IMR-90 (cell line): ENCODE measurements at regions not wholly inside any gene's neighbourhood (a gene's known extent, or its start where the extent isn't known, plus 50 kb on each side); places are given as distances from the start of the nearest gene placed in this dataset.

Experiments used
- ATAC-seq: fragments of 200-7000 bp; cut with Tn5 transposase; 2 replicates; pipeline ENCODE4 v1.9.1; 2020; ENCODE audit warnings: low read depth, mild to moderate bottlenecking, moderate library complexity
- BruUV-seq: library from RNA; stranded (reverse); fragments of 400-500 nt; replicated peaks from 2 replicates; lab custom pipeline; 2021; lab: Mats Ljungman, UMichigan
- CTCF ChIA-PET: fragments of 300-600 bp; formaldehyde crosslinking; extraction: SDS; loops from one replicate; lab custom pipeline; 2021; ENCODE audit warnings: antibody characterized with exemption; lab: Yijun Ruan, JAX
- POLR2A ChIA-PET: fragments of 300-600 bp; sonication (Branson Sonifier 250); formaldehyde crosslinking; loops from one replicate; lab custom pipeline; 2022; ENCODE audit warnings: antibody characterized with exemption; ENCODE audit not compliant: unreplicated experiment; lab: Charles Lee
- DNase-seq: peaks from one replicate; pipeline ENCODE4 v3.0.0; 2013
- H2AFZ ChIP-seq: replicated peaks from 2 replicates; pipeline ENCODE3; 2013; ENCODE audit warnings: low read length, mild to moderate bottlenecking; ENCODE audit not compliant: poor library complexity
- H2AK5ac ChIP-seq: 2 replicates; pipeline ENCODE4 v1.6.1; 2013; ENCODE audit warnings: low read depth, low read length, inconsistent platforms
- H2AK9ac ChIP-seq: replicated peaks from 2 replicates; pipeline ENCODE3; 2013; ENCODE audit warnings: mild to moderate bottlenecking, low read depth, low read length, moderate library complexity; ENCODE audit not compliant: poor library complexity
- H2BK120ac ChIP-seq: 2 replicates; pipeline ENCODE4 v1.6.1; 2013; ENCODE audit warnings: low read depth, low read length, inconsistent platforms
- H2BK15ac ChIP-seq: 3 replicates; pipeline ENCODE4 v1.6.1; 2013; ENCODE audit warnings: low read depth, low read length, inconsistent platforms
- H2BK20ac ChIP-seq: 2 replicates; pipeline ENCODE4 v1.6.1; 2013; ENCODE audit warnings: low read depth, mild to moderate bottlenecking, inconsistent platforms, low read length, moderate library complexity
- H2BK5ac ChIP-seq: 2 replicates; pipeline ENCODE4 v1.6.1; 2013; ENCODE audit warnings: mild to moderate bottlenecking, low read depth, low read length, inconsistent platforms; ENCODE audit not compliant: poor library complexity, severe bottlenecking
- H3K14ac ChIP-seq: replicated peaks from 2 replicates; pipeline ENCODE4 v1.6.1; 2013; ENCODE audit warnings: low read depth, low read length, inconsistent platforms
- H3K18ac ChIP-seq: 2 replicates; pipeline ENCODE4 v1.6.1; 2013; ENCODE audit warnings: low read depth, low read length, control low read depth
- H3K23ac ChIP-seq: 2 replicates; pipeline ENCODE4 v1.6.1; 2013; ENCODE audit warnings: low read depth, low read length, inconsistent platforms
- H3K27ac ChIP-seq: 2 replicates; pipeline ENCODE4 v1.5.1; 2013; ENCODE audit warnings: mild to moderate bottlenecking, control low read depth, low read length; ENCODE audit not compliant: insufficient read depth
- H3K27me3 ChIP-seq: 2 replicates; pipeline ENCODE4 v1.6.1; 2013; ENCODE audit warnings: low read length; ENCODE audit not compliant: control insufficient read depth, insufficient read depth
- H3K36me3 ChIP-seq: 2 replicates; pipeline ENCODE4 v1.6.1; 2013; ENCODE audit warnings: low read length, mixed read lengths; ENCODE audit not compliant: control insufficient read depth, insufficient read depth
- H3K4ac ChIP-seq: 2 replicates; pipeline ENCODE4 v1.6.1; 2013; ENCODE audit warnings: low read depth, low read length, inconsistent platforms
- H3K4me1 ChIP-seq: 2 replicates; pipeline ENCODE4 v1.6.1; 2013; ENCODE audit warnings: low read length, mixed read lengths; ENCODE audit not compliant: control insufficient read depth, insufficient read depth
- H3K4me2 ChIP-seq: 2 replicates; pipeline ENCODE4 v1.6.1; 2013; ENCODE audit warnings: low read depth, mild to moderate bottlenecking, control low read depth, low read length, moderate library complexity
- H3K4me3 ChIP-seq: 2 replicates; pipeline ENCODE4 v1.5.1; 2013; ENCODE audit warnings: low read depth, mild to moderate bottlenecking, control low read depth, low read length, moderate library complexity; ENCODE audit not compliant: insufficient read depth
- H3K56ac ChIP-seq: 2 replicates; pipeline ENCODE4 v1.6.1; 2013; ENCODE audit warnings: low read length, inconsistent platforms; ENCODE audit not compliant: insufficient read depth; ENCODE audit errors: extremely low read depth
- H3K79me1 ChIP-seq, 2 experiments: 2 replicates each; pipeline ENCODE4 v1.6.1; 2013; ENCODE audit warnings: low read length in 2 of 2, inconsistent platforms in 1 of 2, low read depth in 1 of 2
- H3K9ac ChIP-seq: 2 replicates; pipeline ENCODE4 v1.6.1; 2013; ENCODE audit warnings: low read depth, low read length, control low read depth
- H3K9me1 ChIP-seq: 2 replicates; pipeline ENCODE4 v1.6.1; 2013; ENCODE audit warnings: low read length, inconsistent platforms; ENCODE audit not compliant: insufficient read depth
- H3K9me3 ChIP-seq: 2 replicates; pipeline ENCODE4 v1.6.1; 2013; ENCODE audit warnings: low read length; ENCODE audit not compliant: control insufficient read depth, insufficient read depth
- H4K20me1 ChIP-seq: 2 replicates; pipeline ENCODE4 v1.6.1; 2013; ENCODE audit warnings: low read length, inconsistent platforms; ENCODE audit not compliant: insufficient read depth
- H4K5ac ChIP-seq: 2 replicates; pipeline ENCODE4 v1.6.1; 2013; ENCODE audit warnings: mild to moderate bottlenecking, low read depth, low read length, control low read depth
- H4K8ac ChIP-seq, 2 experiments: 2 replicates each; pipeline ENCODE4 v1.6.1; 2013; ENCODE audit warnings: low read depth in 2 of 2, low read length in 2 of 2, control low read depth in 1 of 2, inconsistent platforms in 1 of 2
- H4K91ac ChIP-seq: 2 replicates; pipeline ENCODE4 v1.6.1; 2013; ENCODE audit warnings: low read depth, low read length, inconsistent platforms; ENCODE audit not compliant: insufficient read depth
- BHLHE40 ChIP-seq: fragments of 150-350 bp; IDR thresholded peaks from 2 replicates; pipeline ENCODE4 v1.6.1; 2016; ENCODE audit warnings: mild to moderate bottlenecking, low read depth, low read length
- CEBPB ChIP-seq: IDR thresholded peaks from 2 replicates; pipeline ENCODE4 v1.6.1; 2012; ENCODE audit warnings: low read depth, low read length, improper control_type of control experiment
- CHD1 ChIP-seq: IDR thresholded peaks from 2 replicates; pipeline ENCODE4 v1.6.1; 2012; ENCODE audit warnings: low read depth, low read length, improper control_type of control experiment
- FOS ChIP-seq: fragments of 150-350 bp; IDR thresholded peaks from 2 replicates; pipeline ENCODE4 v1.6.1; 2016; ENCODE audit warnings: low read depth, low read length
- MAFK ChIP-seq: IDR thresholded peaks from 2 replicates; pipeline ENCODE4 v1.6.1; 2012; ENCODE audit warnings: low read depth, low read length, improper control_type of control experiment
- MAZ ChIP-seq: IDR thresholded peaks from 2 replicates; pipeline ENCODE4 v1.6.1; 2012; ENCODE audit warnings: low read depth, mild to moderate bottlenecking, low read length, improper control_type of control experiment, moderate library complexity, borderline replicate concordance
- MXI1 ChIP-seq: IDR thresholded peaks from 2 replicates; pipeline ENCODE4 v1.6.1; 2012; ENCODE audit warnings: low read depth, mild to moderate bottlenecking, low read length, moderate library complexity, borderline replicate concordance
- NFE2L2 ChIP-seq: fragments of 150-350 bp; IDR thresholded peaks from 2 replicates; pipeline ENCODE4 v1.6.1; 2016; ENCODE audit warnings: low read depth, mild to moderate bottlenecking, low read length
- POLR2A ChIP-seq: IDR thresholded peaks from 2 replicates; pipeline ENCODE4 v1.6.1; 2012; ENCODE audit warnings: mild to moderate bottlenecking, low read depth, low read length
- RAD21 ChIP-seq: IDR thresholded peaks from 2 replicates; pipeline ENCODE4 v1.6.1; 2012; ENCODE audit warnings: low read length, improper control_type of control experiment
- RCOR1 ChIP-seq: IDR thresholded peaks from 2 replicates; pipeline ENCODE4 v1.6.1; 2012; ENCODE audit warnings: mild to moderate bottlenecking, low read length, improper control_type of control experiment; ENCODE audit not compliant: insufficient replicate concordance
- SMC3 ChIP-seq: fragments of 150-350 bp; IDR thresholded peaks from 2 replicates; pipeline ENCODE4 v1.6.1; 2016; ENCODE audit warnings: low read depth, mild to moderate bottlenecking, antibody characterized with exemption, low read length, moderate library complexity
- WGBS, 2 experiments: methylation state at CpG; one replicate each; pipeline versions ENCODE4 v1.1.5 to v1.1.7; 2013; ENCODE audit warnings: missing lambda C conversion rate in 2 of 2; ENCODE audit not compliant: insufficient read length in 1 of 2; ENCODE audit errors: extremely low coverage in 2 of 2; 5-methylcytosine and 5-hydroxymethylcytosine counted together
- dilution Hi-C: fragments of 300-500 bp; cut with HindIII; formaldehyde crosslinking; loops from one replicate; pipeline ENCODE4 v1.14.3; 2018; ENCODE audit warnings: low sequenced_read_pairs; ENCODE audit not compliant: unreplicated experiment
- in situ Hi-C: fragments of 300-500 bp; cut with MboI; formaldehyde crosslinking; loops from 3 replicates; pipeline ENCODE4 v1.14.3; 2019; ENCODE audit warnings: low sequenced_read_pairs, inconsistent platforms, mixed read lengths
- intact Hi-C: fragments of 100-400 bp; cut with micrococcal nuclease; formaldehyde crosslinking; loops from 2 replicates; pipeline ENCODE4 v1.10.0; 2022
- TF ChIP-seq, protein P1 (sequence below): fragments of 150-350 bp; IDR thresholded peaks from 2 replicates; pipeline ENCODE4 v1.6.1; 2016; ENCODE audit warnings: low read depth, mild to moderate bottlenecking, low read length, moderate library complexity, borderline replicate concordance
- TF ChIP-seq, protein P2 (sequence below): conservative IDR thresholded peaks from 2 replicates; pipeline ENCODE4 v1.5.1; 2012; ENCODE audit warnings: mild to moderate bottlenecking, low read depth, low read length, improper control_type of control experiment
- TF ChIP-seq, protein P3 (sequence below): fragments of 150-350 bp; IDR thresholded peaks from 2 replicates; pipeline ENCODE4 v1.6.1; 2017; ENCODE audit warnings: mild to moderate bottlenecking, antibody characterized with exemption, low read length, low read depth

DNA sequence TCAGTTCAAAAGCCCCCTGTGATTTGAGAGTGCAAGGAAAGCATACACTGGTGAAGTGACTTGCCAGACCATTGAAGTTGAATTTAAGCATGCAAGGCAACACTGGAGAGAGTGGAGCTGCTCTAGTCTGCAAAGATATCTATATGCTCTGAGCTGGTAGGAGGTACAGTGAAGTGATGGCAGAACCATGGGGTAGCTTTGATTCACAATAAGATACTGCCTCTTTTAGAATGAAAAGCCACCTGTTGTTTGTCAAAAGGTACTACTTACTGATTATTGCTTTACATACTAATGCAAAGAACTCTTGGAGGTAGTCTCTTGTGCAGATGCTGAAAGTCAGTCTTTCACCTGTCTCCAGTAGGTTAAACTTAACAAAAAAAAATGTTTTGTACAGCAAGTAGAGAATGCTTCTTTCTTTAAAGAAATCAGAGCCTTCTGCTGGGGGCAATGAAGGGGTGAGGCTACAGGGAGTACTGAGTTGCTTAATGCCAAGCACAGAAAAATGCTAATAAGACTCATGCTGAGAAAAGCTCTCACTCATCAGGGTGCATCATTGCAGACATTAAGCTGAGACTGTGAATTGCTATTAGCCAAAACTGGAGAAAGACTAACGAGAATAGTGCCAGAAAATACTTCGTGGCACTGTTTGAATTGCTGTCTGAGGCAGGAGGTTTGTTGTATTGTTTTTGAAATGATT is 1150.5 kb upstream of the TMPRSS15 start:
- H3K9me1 ChIP-seq: no peaks in the 10 kb centered on the region
- CTCF ChIA-PET: no interaction called here
- no peaks in the 10 kb centered on the region for H3K27me3 ChIP-seq
- H4K20me1 ChIP-seq: no peaks in the 10 kb centered on the region
- no peak overlapping the region for H4K91ac ChIP-seq
- no peak overlapping the region for H3K4me3 ChIP-seq
- no peak overlapping the region for H2BK120ac ChIP-seq
- H2AK5ac ChIP-seq: no peak overlapping the region
- no peak overlapping the region for H3K23ac ChIP-seq
- H3K4me1 ChIP-seq: no peaks in the 10 kb centered on the region
- H4K8ac ChIP-seq: no peak overlapping the region
- H3K79me1 ChIP-seq: no peaks in the 10 kb centered on the region
- ATAC-seq (no peak), DNase-seq (no peak)
- no peak overlapping the region for H3K18ac ChIP-seq
- H2AK9ac ChIP-seq: no peak overlapping the region
- POLR2A ChIA-PET: interaction anchor here (0.5 kb wide), 1 partner anchor 50 kb away, joined by 5 read pairs; no protein-coding TSS in a partner anchor
- no peak overlapping the region for H3K27ac ChIP-seq
- BruUV-seq: no TSS peak
- 0% methylated on average over 2 of the region's 2 CpGs; no CpG with 5 or more reads in 1 of the 2 experiments for WGBS, 2 experiments
- TF ChIP-seq, protein P1, sequence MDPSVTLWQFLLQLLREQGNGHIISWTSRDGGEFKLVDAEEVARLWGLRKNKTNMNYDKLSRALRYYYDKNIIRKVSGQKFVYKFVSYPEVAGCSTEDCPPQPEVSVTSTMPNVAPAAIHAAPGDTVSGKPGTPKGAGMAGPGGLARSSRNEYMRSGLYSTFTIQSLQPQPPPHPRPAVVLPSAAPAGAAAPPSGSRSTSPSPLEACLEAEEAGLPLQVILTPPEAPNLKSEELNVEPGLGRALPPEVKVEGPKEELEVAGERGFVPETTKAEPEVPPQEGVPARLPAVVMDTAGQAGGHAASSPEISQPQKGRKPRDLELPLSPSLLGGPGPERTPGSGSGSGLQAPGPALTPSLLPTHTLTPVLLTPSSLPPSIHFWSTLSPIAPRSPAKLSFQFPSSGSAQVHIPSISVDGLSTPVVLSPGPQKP: no peak
- TF ChIP-seq, protein P2, sequence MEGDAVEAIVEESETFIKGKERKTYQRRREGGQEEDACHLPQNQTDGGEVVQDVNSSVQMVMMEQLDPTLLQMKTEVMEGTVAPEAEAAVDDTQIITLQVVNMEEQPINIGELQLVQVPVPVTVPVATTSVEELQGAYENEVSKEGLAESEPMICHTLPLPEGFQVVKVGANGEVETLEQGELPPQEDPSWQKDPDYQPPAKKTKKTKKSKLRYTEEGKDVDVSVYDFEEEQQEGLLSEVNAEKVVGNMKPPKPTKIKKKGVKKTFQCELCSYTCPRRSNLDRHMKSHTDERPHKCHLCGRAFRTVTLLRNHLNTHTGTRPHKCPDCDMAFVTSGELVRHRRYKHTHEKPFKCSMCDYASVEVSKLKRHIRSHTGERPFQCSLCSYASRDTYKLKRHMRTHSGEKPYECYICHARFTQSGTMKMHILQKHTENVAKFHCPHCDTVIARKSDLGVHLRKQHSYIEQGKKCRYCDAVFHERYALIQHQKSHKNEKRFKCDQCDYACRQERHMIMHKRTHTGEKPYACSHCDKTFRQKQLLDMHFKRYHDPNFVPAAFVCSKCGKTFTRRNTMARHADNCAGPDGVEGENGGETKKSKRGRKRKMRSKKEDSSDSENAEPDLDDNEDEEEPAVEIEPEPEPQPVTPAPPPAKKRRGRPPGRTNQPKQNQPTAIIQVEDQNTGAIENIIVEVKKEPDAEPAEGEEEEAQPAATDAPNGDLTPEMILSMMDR: no peak
- TF ChIP-seq MXI1: no peak
- no peak for TF ChIP-seq NFE2L2
- TF ChIP-seq POLR2A: no peak
- no peak for TF ChIP-seq MAFK
- TF ChIP-seq FOS: no peak
- no peak for TF ChIP-seq MAZ
- TF ChIP-seq SMC3: no peak
- no peak for TF ChIP-seq RCOR1
- TF ChIP-seq CEBPB: no peak
- no peak for TF ChIP-seq CHD1
- TF ChIP-seq BHLHE40: no peak
- no peak for TF ChIP-seq RAD21
- TF ChIP-seq, protein P3, sequence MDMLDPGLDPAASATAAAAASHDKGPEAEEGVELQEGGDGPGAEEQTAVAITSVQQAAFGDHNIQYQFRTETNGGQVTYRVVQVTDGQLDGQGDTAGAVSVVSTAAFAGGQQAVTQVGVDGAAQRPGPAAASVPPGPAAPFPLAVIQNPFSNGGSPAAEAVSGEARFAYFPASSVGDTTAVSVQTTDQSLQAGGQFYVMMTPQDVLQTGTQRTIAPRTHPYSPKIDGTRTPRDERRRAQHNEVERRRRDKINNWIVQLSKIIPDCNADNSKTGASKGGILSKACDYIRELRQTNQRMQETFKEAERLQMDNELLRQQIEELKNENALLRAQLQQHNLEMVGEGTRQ: no peak
- peaks cover 4% of the 10 kb centered on the region for H3K9me3 ChIP-seq
- H3K4ac ChIP-seq: no peak overlapping the region
- no peak overlapping the region for H4K5ac ChIP-seq
- no peak overlapping the region for H2BK5ac ChIP-seq
- H3K9ac ChIP-seq: no peak overlapping the region
- in situ Hi-C loops: no loop called here
- no peak overlapping the region for H2AFZ ChIP-seq
- no peak overlapping the region for H3K4me2 ChIP-seq
- no peak overlapping the region for H2BK15ac ChIP-seq
- no peak overlapping the region for H2BK20ac ChIP-seq
- no peaks in the 10 kb centered on the region for H3K36me3 ChIP-seq
- intact Hi-C loops: no loop called here
- H3K14ac ChIP-seq: no peak overlapping the region
- no peak overlapping the region for H3K56ac ChIP-seq
- dilution Hi-C loops: no loop called here
